DOHH2 (cell line): ENCODE measurements at regions not wholly inside any gene's neighbourhood (a gene's known extent, or its start where the extent isn't known, plus 50 kb on each side); places are given as distances from the start of the nearest gene placed in this dataset.

Experiments
- H3F3A ChIP-seq: fragments of 200-600 bp; sonication (generic), shearing (Covaris generic); 2 replicates; pipeline ENCODE4 v1.6.0; 2016; ENCODE audit warnings: antibody characterized with exemption, mild to moderate bottlenecking; ENCODE audit not compliant: control insufficient read depth, insufficient read depth
- H3K27ac ChIP-seq: fragments of 200-600 bp; sonication (generic); 2 replicates; pipeline ENCODE4 v1.5.1; 2014; ENCODE audit warnings: low read depth, mild to moderate bottlenecking, low read length, moderate library complexity
- H3K27me3 ChIP-seq: fragments of 200-600 bp; sonication (generic); 2 replicates; pipeline ENCODE4 v1.6.1; 2014; ENCODE audit warnings: mild to moderate bottlenecking, low read length, mixed read lengths; ENCODE audit not compliant: control insufficient read depth
- H3K36me3 ChIP-seq: fragments of 200-600 bp; sonication (generic); 2 replicates; pipeline ENCODE4 v1.6.1; 2014; ENCODE audit warnings: mild to moderate bottlenecking, low read length, moderate library complexity, mixed read lengths; ENCODE audit not compliant: control insufficient read depth
- H3K4me1 ChIP-seq: fragments of 200-600 bp; sonication (generic); 2 replicates; pipeline ENCODE4 v1.6.1; 2014; ENCODE audit warnings: mild to moderate bottlenecking, low read length, mixed read lengths; ENCODE audit not compliant: control insufficient read depth
- H3K4me2 ChIP-seq: fragments of 200-600 bp; sonication (generic); 2 replicates; pipeline ENCODE4 v1.6.0; 2014; ENCODE audit warnings: mild to moderate bottlenecking, low read length, moderate library complexity
- H3K4me3 ChIP-seq: fragments of 200-600 bp; sonication (generic); 2 replicates; pipeline ENCODE4 v1.5.1; 2014; ENCODE audit warnings: mild to moderate bottlenecking, low read length, mixed read lengths
- H3K79me2 ChIP-seq: fragments of 200-600 bp; sonication (generic); 2 replicates; pipeline ENCODE4 v1.6.1; 2014; ENCODE audit warnings: mild to moderate bottlenecking, low read length, mixed read lengths; ENCODE audit not compliant: control insufficient read depth
- H3K9me2 ChIP-seq: fragments of 200-600 bp; sonication (generic); replicated peaks from 2 replicates; pipeline ENCODE4 v1.6.1; 2014; ENCODE audit warnings: mild to moderate bottlenecking, low read length, mixed read lengths; ENCODE audit not compliant: control insufficient read depth
- H3K9me3 ChIP-seq: fragments of 200-600 bp; sonication (generic); 2 replicates; pipeline ENCODE4 v1.6.1; 2014; ENCODE audit warnings: antibody characterized with exemption, low read length, mixed read lengths; ENCODE audit not compliant: control insufficient read depth, insufficient read depth
- H4K20me1 ChIP-seq: fragments of 200-600 bp; sonication (generic); 2 replicates; pipeline ENCODE4 v1.6.0; 2014; ENCODE audit warnings: low read depth, mild to moderate bottlenecking, antibody characterized with exemption, low read length, moderate library complexity; ENCODE audit not compliant: control insufficient read depth, insufficient read depth
- EZH2phosphoT487 ChIP-seq: fragments of 200-600 bp; sonication (generic); IDR thresholded peaks from 2 replicates; pipeline ENCODE4 v1.6.1; 2017; ENCODE audit warnings: borderline replicate concordance, mild to moderate bottlenecking, antibody characterized with exemption, low read length, moderate library complexity, mixed read lengths
- TF ChIP-seq, protein P1 (sequence below): fragments of 200-600 bp; sonication (generic); IDR thresholded peaks from one replicate; pipeline ENCODE4 v1.5.1; 2014; ENCODE audit warnings: antibody characterized with exemption, mild to moderate bottlenecking, low read depth, low read length; ENCODE audit not compliant: poor library complexity, severe bottlenecking

DNA sequence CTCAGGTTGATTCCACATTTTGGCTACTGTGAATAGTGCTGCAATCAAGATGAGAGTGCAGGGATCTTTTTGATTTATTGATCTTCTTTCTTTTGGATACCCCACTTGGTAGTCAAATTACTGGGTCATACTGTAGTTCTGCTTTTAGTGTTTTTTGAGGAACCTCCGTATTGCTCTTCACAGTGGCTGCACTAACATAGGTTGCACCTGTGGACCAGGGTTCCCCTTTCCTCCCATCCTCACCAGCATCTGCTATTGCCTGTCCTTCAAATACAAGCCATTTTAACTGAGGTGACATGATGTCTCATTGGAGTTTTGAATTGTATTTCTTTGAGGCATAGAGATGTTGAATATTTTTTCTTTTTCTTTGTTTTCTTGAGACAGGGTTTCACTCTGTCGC is 152.5 kb upstream of the TMEM132C start:
- Histone ChIP-seq H3K9me2 (no peaks in the 10 kb centered on the region), H3K36me3 (no peaks in the 10 kb centered on the region), H3K4me2 (no peak overlapping the region), H3K79me2 (no peaks in the 10 kb centered on the region), H3F3A (no peaks in the 10 kb centered on the region), H3K4me1 (no peaks in the 10 kb centered on the region), H3K9me3 (peaks cover 8% of the 10 kb centered on the region; the same call in 1 of the 2 replicates), H3K27ac (no peak overlapping the region), H3K4me3 (no peak overlapping the region), H3K27me3 (no peaks in the 10 kb centered on the region), H4K20me1 (no peaks in the 10 kb centered on the region)
- TF ChIP-seq, protein P1, sequence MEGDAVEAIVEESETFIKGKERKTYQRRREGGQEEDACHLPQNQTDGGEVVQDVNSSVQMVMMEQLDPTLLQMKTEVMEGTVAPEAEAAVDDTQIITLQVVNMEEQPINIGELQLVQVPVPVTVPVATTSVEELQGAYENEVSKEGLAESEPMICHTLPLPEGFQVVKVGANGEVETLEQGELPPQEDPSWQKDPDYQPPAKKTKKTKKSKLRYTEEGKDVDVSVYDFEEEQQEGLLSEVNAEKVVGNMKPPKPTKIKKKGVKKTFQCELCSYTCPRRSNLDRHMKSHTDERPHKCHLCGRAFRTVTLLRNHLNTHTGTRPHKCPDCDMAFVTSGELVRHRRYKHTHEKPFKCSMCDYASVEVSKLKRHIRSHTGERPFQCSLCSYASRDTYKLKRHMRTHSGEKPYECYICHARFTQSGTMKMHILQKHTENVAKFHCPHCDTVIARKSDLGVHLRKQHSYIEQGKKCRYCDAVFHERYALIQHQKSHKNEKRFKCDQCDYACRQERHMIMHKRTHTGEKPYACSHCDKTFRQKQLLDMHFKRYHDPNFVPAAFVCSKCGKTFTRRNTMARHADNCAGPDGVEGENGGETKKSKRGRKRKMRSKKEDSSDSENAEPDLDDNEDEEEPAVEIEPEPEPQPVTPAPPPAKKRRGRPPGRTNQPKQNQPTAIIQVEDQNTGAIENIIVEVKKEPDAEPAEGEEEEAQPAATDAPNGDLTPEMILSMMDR: no peak
- no peak for TF ChIP-seq EZH2phosphoT487

DNA sequence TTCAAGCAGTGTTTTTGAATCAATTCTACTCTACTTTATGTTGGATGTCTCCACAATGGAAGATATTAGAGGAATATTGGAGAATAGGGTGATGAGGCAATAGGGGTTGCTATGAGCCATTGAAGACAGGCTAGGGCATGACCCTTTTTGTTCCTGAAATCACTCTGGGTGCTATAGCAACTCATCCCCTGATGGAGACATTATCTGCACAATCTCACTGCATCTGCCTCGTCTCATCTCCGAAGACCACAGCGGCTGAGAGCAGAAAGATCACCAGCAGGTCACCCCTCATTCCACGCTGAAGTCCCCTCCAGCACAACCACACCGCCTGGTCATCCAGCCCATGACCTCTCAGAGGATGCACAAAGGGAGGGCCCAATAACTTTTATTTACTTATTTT is 150.4 kb upstream of the TMEM132C start:
- H3K27me3 ChIP-seq: no peaks in the 10 kb centered on the region
- no peak overlapping the region for H3K4me3 ChIP-seq
- H3K27ac ChIP-seq: no peak overlapping the region

DNA sequence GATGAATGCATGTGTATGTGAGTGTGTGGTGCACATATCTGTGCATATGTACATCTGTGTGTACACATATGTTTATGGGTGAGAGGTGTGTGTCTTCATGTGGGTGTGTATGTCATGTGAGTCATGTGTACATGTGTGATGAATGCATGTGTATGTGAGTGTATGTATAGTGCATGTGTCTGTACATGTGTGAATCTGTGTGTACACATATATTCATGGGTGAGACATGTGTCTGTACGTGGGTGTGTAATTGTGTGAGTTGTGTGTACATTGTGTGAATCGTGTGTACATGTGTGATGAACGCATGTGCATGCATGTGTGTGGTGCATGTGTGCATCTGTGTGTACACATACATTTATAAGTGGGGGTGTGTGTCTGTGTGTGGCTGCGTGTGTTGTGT is 146.9 kb upstream of the TMEM132C start:
- no peaks in the 10 kb centered on the region for H3K36me3 ChIP-seq
- H3K4me3 ChIP-seq: no peak overlapping the region
- H3F3A ChIP-seq: no peaks in the 10 kb centered on the region
- H3K27me3 ChIP-seq: no peaks in the 10 kb centered on the region
- no peaks in the 10 kb centered on the region for H4K20me1 ChIP-seq
- H3K79me2 ChIP-seq: no peaks in the 10 kb centered on the region
- no peak overlapping the region for H3K27ac ChIP-seq
- no peaks in the 10 kb centered on the region for H3K9me2 ChIP-seq
- TF ChIP-seq EZH2phosphoT487: no peak
- TF ChIP-seq, protein P1: no peak
- no peaks in the 10 kb centered on the region for H3K4me1 ChIP-seq
- peaks cover 16% of the 10 kb centered on the region; the same call in 1 of the 2 replicates for H3K9me3 ChIP-seq
- no peak overlapping the region for H3K4me2 ChIP-seq

More for the DNA sequence above, 150.4 kb upstream of the TMEM132C start:
- Histone ChIP-seq H3F3A (no peaks in the 10 kb centered on the region), H3K79me2 (no peaks in the 10 kb centered on the region), H3K9me3 (peaks cover 16% of the 10 kb centered on the region; the same call in 1 of the 2 replicates), H3K4me1 (no peaks in the 10 kb centered on the region), H3K36me3 (no peaks in the 10 kb centered on the region), H4K20me1 (no peaks in the 10 kb centered on the region), H3K4me2 (no peak overlapping the region), H3K9me2 (no peaks in the 10 kb centered on the region)
- TF ChIP-seq, protein P1: no peak
- no peak for TF ChIP-seq EZH2phosphoT487

DNA sequence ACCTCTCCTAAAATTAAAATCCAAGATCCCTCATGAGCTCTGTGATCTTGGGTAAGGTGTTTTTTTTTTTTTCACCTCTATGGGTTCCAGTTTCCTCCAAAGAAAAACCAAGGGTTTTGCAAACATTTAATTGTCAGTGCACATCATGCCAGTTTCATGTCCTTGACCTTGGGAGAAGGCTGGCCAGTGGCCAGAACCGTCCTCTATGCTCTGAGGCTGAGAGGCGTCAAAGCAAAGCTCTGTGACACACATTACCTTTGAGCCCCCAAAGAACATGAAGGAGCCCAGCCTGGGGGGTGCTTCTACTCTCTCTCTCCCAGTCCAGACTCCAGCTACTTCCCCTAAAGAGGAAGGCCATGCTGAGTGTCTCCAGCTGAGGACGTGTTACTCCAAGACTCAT is 145.5 kb upstream of the TMEM132C start:
- H3K27ac ChIP-seq: no peak overlapping the region
- no peak overlapping the region for H3K4me3 ChIP-seq
- H3F3A ChIP-seq: no peaks in the 10 kb centered on the region
- peaks cover 16% of the 10 kb centered on the region; the same call in 1 of the 2 replicates for H3K9me3 ChIP-seq
- H4K20me1 ChIP-seq: no peaks in the 10 kb centered on the region
- no peaks in the 10 kb centered on the region for H3K36me3 ChIP-seq
- TF ChIP-seq EZH2phosphoT487: no peak
- TF ChIP-seq, protein P1: no peak
- H3K9me2 ChIP-seq: no peaks in the 10 kb centered on the region
- no peaks in the 10 kb centered on the region for H3K4me1 ChIP-seq
- no peak overlapping the region for H3K4me2 ChIP-seq
- no peaks in the 10 kb centered on the region for H3K79me2 ChIP-seq
- no peaks in the 10 kb centered on the region for H3K27me3 ChIP-seq
